K562 (cell line): ENCODE measurements at regions not wholly inside any gene's neighbourhood (a gene's known extent, or its start where the extent isn't known, plus 50 kb on each side); places are given as distances from the start of the nearest gene placed in this dataset.

Experiments used
- ATAC-seq: fragments of 200-7000 bp; cut with Tn5 transposase; 3 replicates; pipeline ENCODE4 v1.9.1; 2020; ENCODE audit warnings: moderate library complexity
- BruUV-seq: library from RNA; stranded (reverse); fragments of 400-500 nt; replicated peaks from 2 replicates; lab custom pipeline; 2021; lab: Mats Ljungman, UMichigan
- CTCF ChIA-PET: fragments of 300-600 bp; formaldehyde crosslinking; extraction: SDS; loops from one replicate; lab custom pipeline; 2021; ENCODE audit warnings: low intra/inter-chr PET ratio; lab: Yijun Ruan, JAX
- POLR2A ChIA-PET: fragments of 300-600, 350-650 bp; sonication (Branson Sonifier 250); formaldehyde crosslinking; extraction: SDS; loops from one replicate; lab custom pipeline; 2021; ENCODE audit warnings: antibody characterized with exemption, inconsistent platforms; lab: Yijun Ruan, JAX
- DNase-seq, 4 experiments: peaks; one replicate each; pipeline versions ENCODE4 v3.0.0 to v3.0.0-alpha.2; 2011 to 2018; ENCODE audit warnings: low spot score in 3 of 4, mixed read lengths in 3 of 4; ENCODE audit errors: extremely low read depth in 1 of 4
- FAIRE-seq: peaks from 2 replicates; lab custom pipeline; 2011; peaks lifted over from hg19 to GRCh38; lab: Jason Lieb, UNC
- H2AFZ ChIP-seq: 2 replicates; pipeline ENCODE4 v1.6.0; 2011; ENCODE audit warnings: low read depth, low read length, control low read depth, inconsistent platforms
- H3K27ac ChIP-seq: fragments of 200-600 bp; 3 replicates; pipeline ENCODE4 v1.8.0; 2011; ENCODE audit warnings: low read depth, mild to moderate bottlenecking, control low read depth, inconsistent platforms, low read length, moderate library complexity, mixed read lengths; ENCODE audit errors: extremely low read depth
- H3K27me3 ChIP-seq, 2 experiments: fragments of 300-600 bp in 1 of 2; 2 replicates in 1 of 2; 3 replicates in 1 of 2; pipeline versions ENCODE4 v1.6.0 to v1.8.0; 2011; ENCODE audit warnings: inconsistent platforms in 2 of 2, low read length in 2 of 2, mild to moderate bottlenecking in 1 of 2, mixed read lengths in 1 of 2, moderate library complexity in 1 of 2; ENCODE audit not compliant: control insufficient read depth in 2 of 2, insufficient read depth in 2 of 2
- H3K36me3 ChIP-seq: fragments of 300-600 bp; 3 replicates; pipeline ENCODE4 v1.8.0; 2011; ENCODE audit warnings: mild to moderate bottlenecking, low read length, inconsistent platforms; ENCODE audit not compliant: control insufficient read depth, insufficient read depth
- H3K4me1 ChIP-seq, 2 experiments: fragments of 200-600 bp in 1 of 2; replicated peaks in 1 of 2; 2 replicates in 1 of 2; 3 replicates in 1 of 2; pipeline versions ENCODE4 v1.5.1 to v1.8.0; 2011; ENCODE audit warnings: inconsistent platforms in 2 of 2, low read length in 2 of 2, mild to moderate bottlenecking in 1 of 2, mixed read lengths in 1 of 2, moderate library complexity in 1 of 2; ENCODE audit not compliant: control insufficient read depth in 2 of 2, insufficient read depth in 2 of 2
- H3K4me2 ChIP-seq: 2 replicates; pipeline ENCODE4 v1.6.1; 2011; ENCODE audit warnings: low read length, control low read depth, inconsistent platforms, mixed read lengths; ENCODE audit not compliant: insufficient read depth
- H3K4me3 ChIP-seq: fragments of 200-600 bp; sonication (generic), shearing (Covaris generic); 2 replicates; pipeline ENCODE4 v1.5.1; 2016; ENCODE audit warnings: control low read depth, inconsistent platforms
- H3K79me2 ChIP-seq: fragments of 200-600 bp; 3 replicates; pipeline ENCODE4 v1.8.0; 2011; ENCODE audit warnings: low read length, inconsistent platforms; ENCODE audit not compliant: control insufficient read depth, insufficient read depth
- H3K9ac ChIP-seq, 2 experiments: 2 replicates each; pipeline versions ENCODE4 v1.6.0 to v1.6.1; 2011; ENCODE audit warnings: low read depth in 2 of 2, low read length in 2 of 2, control low read depth in 1 of 2, inconsistent platforms in 1 of 2, mild to moderate bottlenecking in 1 of 2, mixed read lengths in 1 of 2; ENCODE audit not compliant: insufficient read depth in 1 of 2
- H3K9me1 ChIP-seq: one replicate; pipeline ENCODE4 v1.6.0; 2011; ENCODE audit warnings: inconsistent platforms, mild to moderate bottlenecking, low read length, moderate library complexity; ENCODE audit not compliant: control insufficient read depth, insufficient read depth
- H3K9me3 ChIP-seq: replicated peaks from 2 replicates; pipeline ENCODE4 v1.5.1; 2011; ENCODE audit warnings: low read depth, low read length, inconsistent platforms; ENCODE audit not compliant: control insufficient read depth, insufficient read depth
- H4K20me1 ChIP-seq: replicated peaks from 2 replicates; pipeline ENCODE4 v1.6.1; 2011; ENCODE audit warnings: low read length, inconsistent platforms, mixed read lengths; ENCODE audit not compliant: control insufficient read depth, insufficient read depth
- ARID3B ChIP-seq: fragments of 250-450 bp; sonication (Bioruptor Pico); IDR thresholded peaks from 2 replicates; pipeline ENCODE4 v1.4.0; 2020; ENCODE audit warnings: borderline replicate concordance
- DPF2 ChIP-seq: fragments of 450-650 bp; IDR thresholded peaks from 2 replicates; pipeline ENCODE4 v1.6.1; 2016
- FOXK2 ChIP-seq, 2 experiments: fragments of 450-650 bp; IDR thresholded peaks in 1 of 2; conservative IDR thresholded peaks in 1 of 2; 2 replicates each; pipeline ENCODE4 v1.6.1; 2016; ENCODE audit warnings: low read depth in 2 of 2, mild to moderate bottlenecking in 1 of 2
- GATAD2B ChIP-seq: fragments of 450-650 bp; IDR thresholded peaks from 2 replicates; pipeline ENCODE4 v1.6.1; 2017; ENCODE audit warnings: mild to moderate bottlenecking, borderline replicate concordance
- NR2F6 ChIP-seq: fragments of 450-650 bp; formaldehyde crosslinking; IDR thresholded peaks from 2 replicates; pipeline ENCODE4 v1.4.0; 2020; ENCODE audit warnings: mild to moderate bottlenecking
- PBX2 ChIP-seq, 2 experiments: IDR thresholded peaks in 1 of 2; conservative IDR thresholded peaks in 1 of 2; 2 replicates each; pipeline ENCODE4 v1.6.1; 2016; ENCODE audit warnings: low read depth in 2 of 2, mild to moderate bottlenecking in 1 of 2, missing compliant biosample characterization in 1 of 2, missing genetic modification characterization in 1 of 2, moderate library complexity in 1 of 2
- SMAD2 ChIP-seq: fragments of 150-350 bp; IDR thresholded peaks from 2 replicates; pipeline ENCODE4 v1.6.1; 2014; ENCODE audit warnings: low read depth, mild to moderate bottlenecking, low read length
- STAG1 ChIP-seq: sonication (generic); formaldehyde crosslinking; IDR thresholded peaks from 2 replicates; pipeline ENCODE4 v1.5.0; 2020; ENCODE audit warnings: missing genetic modification reagents, borderline replicate concordance
- TAF1 ChIP-seq: IDR thresholded peaks from 2 replicates; pipeline ENCODE4 v1.6.1; 2011; ENCODE audit warnings: mild to moderate bottlenecking, low read length, moderate library complexity; ENCODE audit not compliant: insufficient read depth, control insufficient read depth, severe bottlenecking; ENCODE audit errors: extremely low read depth
- TEAD2 ChIP-seq: fragments of 450-650 bp; IDR thresholded peaks from 2 replicates; pipeline ENCODE4 v1.6.1; 2016; ENCODE audit warnings: missing genetic modification characterization, control low read depth, missing compliant biosample characterization
- TFAM ChIP-seq: fragments of 250-450 bp; sonication (Bioruptor Pico); conservative IDR thresholded peaks from 2 replicates; pipeline ENCODE4 v1.5.0; 2021; ENCODE audit warnings: mild to moderate bottlenecking, moderate library complexity
- USF1 ChIP-seq: sonication (generic); formaldehyde crosslinking; IDR thresholded peaks from 2 replicates; pipeline ENCODE4 v1.9.0; 2022; ENCODE audit warnings: mild to moderate bottlenecking, missing genetic modification reagents
- ZC3H4 ChIP-seq: sonication (generic); formaldehyde crosslinking; IDR thresholded peaks from 2 replicates; pipeline ENCODE4 v1.9.0; 2021; ENCODE audit warnings: missing genetic modification reagents, borderline replicate concordance
- ZNF445 ChIP-seq: fragments of 250-450 bp; sonication (Bioruptor Pico); IDR thresholded peaks from 2 replicates; pipeline ENCODE4 v1.4.0; 2020; ENCODE audit warnings: low read depth, mild to moderate bottlenecking, moderate library complexity
- ZNF561 ChIP-seq: fragments of 450-650 bp; formaldehyde crosslinking; conservative IDR thresholded peaks from 2 replicates; pipeline ENCODE4 v1.4.0; 2020; ENCODE audit warnings: mild to moderate bottlenecking, moderate library complexity
- WGBS: fragments of 100-300 bp; shearing (Covaris generic); methylation state at CpG from one replicate; pipeline ENCODE4 v1.1.6; 2016; ENCODE audit warnings: low coverage, mixed read lengths; ENCODE audit not compliant: insufficient coverage; ENCODE audit errors: missing lambda C conversion rate; 5-methylcytosine and 5-hydroxymethylcytosine counted together
- in situ Hi-C: fragments of 300-500 bp; cut with MboI; formaldehyde crosslinking; loops from 4 replicates; pipeline ENCODE4 v1.15.0; 2018; ENCODE audit warnings: inconsistent platforms, mixed read lengths
- intact Hi-C: fragments of 100-400 bp; cut with micrococcal nuclease; formaldehyde crosslinking; loops from 2 replicates; pipeline ENCODE4 v1.14.2; 2022
- TF ChIP-seq, protein P1 (sequence below): fragments of 450-650 bp; formaldehyde crosslinking; IDR thresholded peaks from 2 replicates; pipeline ENCODE4 v1.4.0; 2022; ENCODE audit warnings: mild to moderate bottlenecking, moderate library complexity

- peaks cover 5 to 12% of the 10 kb centered on the region in 2 experiments; a peak in 3 of 5 replicates for H3K4me1 ChIP-seq
- FAIRE-seq (no peak), DNase-seq (no peak), ATAC-seq (peak; percentile 56)
- no peaks in the 10 kb centered on the region for H3K79me2 ChIP-seq
- no peaks in the 10 kb centered on the region; the same call in 1 of the 2 replicates for H4K20me1 ChIP-seq
- H2AFZ ChIP-seq: no peak overlapping the region
- no peaks in the 10 kb centered on the region for H3K9me1 ChIP-seq
- intact Hi-C loops (no loop called here), in situ Hi-C loops (no loop called here)
- ChIA-PET POLR2A (interaction anchor here (0.8 to 1.6 kb wide), 2 partner anchors 11 to 90 kb away, joined by 3 to 4 read pairs; no protein-coding TSS in a partner anchor), CTCF (no interaction called here)
- H3K36me3 ChIP-seq: no peaks in the 10 kb centered on the region
- BruUV-seq: no TSS peak
- no peaks in the 10 kb centered on the region for H3K9me3 ChIP-seq
- H3K27ac ChIP-seq: no peak overlapping the region
- WGBS: 2% methylated on average over 6 of the region's 6 CpGs
- H3K4me2 ChIP-seq: no peak overlapping the region
- H3K9ac ChIP-seq: no peak overlapping the region
- H3K27me3 ChIP-seq: peaks cover 41 to 62% of the 10 kb centered on the region in 2 experiments
- H3K4me3 ChIP-seq: no peak overlapping the region
- TF ChIP-seq ARID3B (no peak), ZNF445 (CRISPR knock-in tag) (no peak), ZNF561 (CRISPR knock-in tag) (no peak), USF1 (CRISPR knock-in tag) (peak; percentile 48; the same call in 1 of the 2 replicates), TFAM (CRISPR knock-in tag) (no peak), NR2F6 (no peak), ZC3H4 (CRISPR knock-in tag) (no peak), PBX2 (CRISPR knock-in tag; IDR thresholded peaks at IDR 0.05; ENCODE audit: low read depth) (no peak), PBX2 (tag; conservative IDR thresholded peaks at IDR 0.05; ENCODE audit: low read depth) (no peak), FOXK2 (conservative IDR thresholded peaks at IDR 0.05 in 1 of 2, IDR thresholded peaks at IDR 0.05 in 1 of 2; ENCODE audit: low read depth in 2 of 2) (peak; percentile 26 to 44; a peak in 1 of 4 replicates), TAF1 (no peak), STAG1 (CRISPR knock-in tag) (no peak), GATAD2B (no peak), TEAD2 (no peak), SMAD2 (no peak), DPF2 (no peak)
- TF ChIP-seq, protein P1, sequence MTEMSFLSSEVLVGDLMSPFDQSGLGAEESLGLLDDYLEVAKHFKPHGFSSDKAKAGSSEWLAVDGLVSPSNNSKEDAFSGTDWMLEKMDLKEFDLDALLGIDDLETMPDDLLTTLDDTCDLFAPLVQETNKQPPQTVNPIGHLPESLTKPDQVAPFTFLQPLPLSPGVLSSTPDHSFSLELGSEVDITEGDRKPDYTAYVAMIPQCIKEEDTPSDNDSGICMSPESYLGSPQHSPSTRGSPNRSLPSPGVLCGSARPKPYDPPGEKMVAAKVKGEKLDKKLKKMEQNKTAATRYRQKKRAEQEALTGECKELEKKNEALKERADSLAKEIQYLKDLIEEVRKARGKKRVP: peak; percentile 50; the same call in 1 of the 2 replicates
Observed at GRCh38 chr1:181179987-181180365, 91.5 kb downstream of the IER5 start.
